Neural cell (in vitro differentiated cells): ENCODE measurements at regions not wholly inside any gene's neighbourhood (a gene's known extent, or its start where the extent isn't known, plus 50 kb on each side); places are given as distances from the start of the nearest gene placed in this dataset.

Source experiments
- H2AFZ ChIP-seq: fragments of 200-600, 300-800 bp; sonication (generic), shearing (Covaris generic); 2 replicates; pipeline ENCODE4 v1.6.0; 2014; ENCODE audit warnings: low read depth, mild to moderate bottlenecking, antibody characterized with exemption, low read length, moderate library complexity
- H3F3A ChIP-seq: fragments of 200-600 bp; shearing (Covaris generic); 2 replicates; pipeline ENCODE4 v1.6.1; 2016; ENCODE audit warnings: mild to moderate bottlenecking, moderate library complexity, mixed read lengths, antibody characterized with exemption, low read length; ENCODE audit not compliant: insufficient read depth, poor library complexity, severe bottlenecking
- H3K27ac ChIP-seq: fragments of 200-600, 300-800 bp; sonication (generic), shearing (Covaris generic); 2 replicates; pipeline ENCODE4 v1.5.1; 2014; ENCODE audit warnings: mild to moderate bottlenecking, low read length, moderate library complexity
- H3K27me3 ChIP-seq: fragments of 300-800, 200-600 bp; sonication (generic), shearing (Covaris generic); 2 replicates; pipeline ENCODE4 v1.6.0; 2014; ENCODE audit warnings: mild to moderate bottlenecking, low read depth, low read length, moderate library complexity; ENCODE audit not compliant: insufficient read depth
- H3K36me3 ChIP-seq: fragments of 300-800, 200-600 bp; sonication (generic), shearing (Covaris generic); 2 replicates; pipeline ENCODE4 v1.5.1; 2014; ENCODE audit warnings: mild to moderate bottlenecking, antibody characterized with exemption, low read length, moderate library complexity; ENCODE audit not compliant: insufficient read depth
- H3K4me2 ChIP-seq: fragments of 300-800, 200-600 bp; sonication (generic), shearing (Covaris generic); 2 replicates; pipeline ENCODE4 v1.6.0; 2014; ENCODE audit warnings: mild to moderate bottlenecking, low read length
- H3K4me3 ChIP-seq: fragments of 300-800, 200-600 bp; sonication (generic), shearing (Covaris generic); 2 replicates; pipeline ENCODE4 v1.5.1; 2014; ENCODE audit warnings: mild to moderate bottlenecking, low read length, moderate library complexity
- H3K79me2 ChIP-seq: fragments of 200-600 bp; shearing (Covaris generic); replicated peaks from 2 replicates; pipeline ENCODE4 v1.6.0; 2014; ENCODE audit warnings: mild to moderate bottlenecking, low read length, moderate library complexity; ENCODE audit not compliant: insufficient read depth
- H3K9ac ChIP-seq: fragments of 300-800, 200-600 bp; sonication (generic), shearing (Covaris generic); 2 replicates; pipeline ENCODE4 v1.6.1; 2016; ENCODE audit warnings: mild to moderate bottlenecking, low read length, mixed read lengths
- H3K9me2 ChIP-seq: fragments of 200-600 bp; shearing (Covaris generic); 2 replicates; pipeline ENCODE4 v1.6.1; 2016; ENCODE audit warnings: mild to moderate bottlenecking, low read length, mixed read lengths; ENCODE audit not compliant: insufficient read depth
- H3K9me3 ChIP-seq: fragments of 200-600, 300-800 bp; sonication (generic), shearing (Covaris generic); 2 replicates; pipeline ENCODE4 v1.6.1; 2016; ENCODE audit warnings: mild to moderate bottlenecking, mixed run types, low read length, moderate library complexity, mixed read lengths
- H4K20me1 ChIP-seq: fragments of 200-600 bp; shearing (Covaris generic); 2 replicates; pipeline ENCODE4 v1.6.1; 2016; ENCODE audit warnings: mild to moderate bottlenecking, mixed run types; ENCODE audit not compliant: insufficient read depth
- CTCF ChIP-seq: fragments of 450-650 bp; IDR thresholded peaks from 2 replicates; pipeline ENCODE4 v1.5.1; 2014; ENCODE audit warnings: antibody characterized with exemption, mild to moderate bottlenecking, moderate library complexity; ENCODE audit not compliant: poor library complexity, severe bottlenecking
- EP300 ChIP-seq: fragments of 450-650 bp; conservative IDR thresholded peaks from 2 replicates; pipeline ENCODE4 v1.6.1; 2014; ENCODE audit warnings: antibody characterized with exemption, mild to moderate bottlenecking, moderate library complexity; ENCODE audit not compliant: poor library complexity, severe bottlenecking
- EZH2 ChIP-seq: fragments of 200-600, 300-800 bp; shearing (Covaris generic), sonication (generic); IDR thresholded peaks from 2 replicates; pipeline ENCODE4 v1.6.1; 2014; ENCODE audit warnings: antibody characterized with exemption, low read length, borderline replicate concordance, mild to moderate bottlenecking; ENCODE audit not compliant: insufficient read depth, poor library complexity, severe bottlenecking
- MXI1 ChIP-seq: fragments of 450-650 bp; conservative IDR thresholded peaks from 2 replicates; pipeline ENCODE4 v1.6.1; 2014; ENCODE audit warnings: antibody characterized with exemption, mild to moderate bottlenecking; ENCODE audit not compliant: poor library complexity, severe bottlenecking
- POLR2AphosphoS5 ChIP-seq: IDR thresholded peaks from 2 replicates; pipeline ENCODE4 v1.6.1; 2012
- RAD21 ChIP-seq: fragments of 450-650 bp; conservative IDR thresholded peaks from 2 replicates; pipeline ENCODE4 v1.6.1; 2014; ENCODE audit warnings: antibody characterized with exemption, mild to moderate bottlenecking, moderate library complexity
- REST ChIP-seq: IDR thresholded peaks from 2 replicates; pipeline ENCODE4 v1.6.1; 2012; ENCODE audit warnings: borderline replicate concordance
- SMC3 ChIP-seq: fragments of 450-650 bp; conservative IDR thresholded peaks from 2 replicates; pipeline ENCODE4 v1.6.1; 2014; ENCODE audit warnings: antibody characterized with exemption, mild to moderate bottlenecking, moderate library complexity; ENCODE audit not compliant: poor library complexity
- TAF1 ChIP-seq: IDR thresholded peaks from 2 replicates; pipeline ENCODE4 v1.6.1; 2012; ENCODE audit warnings: low read depth

- Histone ChIP-seq H3K4me2 (no peak overlapping the region), H3K4me3 (no peak overlapping the region), H4K20me1 (no peaks in the 10 kb centered on the region), H3K9me3 (no peaks in the 10 kb centered on the region), H3K36me3 (no peaks in the 10 kb centered on the region), H3K79me2 (no peaks in the 10 kb centered on the region), H3K9ac (no peak overlapping the region), H2AFZ (no peak overlapping the region), H3K27me3 (no peaks in the 10 kb centered on the region), H3K27ac (no peak overlapping the region), H3F3A (no peaks in the 10 kb centered on the region), H3K9me2 (no peaks in the 10 kb centered on the region)
- TF ChIP-seq REST: no peak
- no peak for TF ChIP-seq TAF1
- no peak for TF ChIP-seq MXI1
- TF ChIP-seq SMC3: no peak
- TF ChIP-seq EZH2: no peak
- no peak for TF ChIP-seq CTCF
- no peak for TF ChIP-seq POLR2AphosphoS5
- TF ChIP-seq RAD21: no peak
- no peak for TF ChIP-seq EP300
Measured at GRCh38 chr13:26976313-26976712, 195.3 kb downstream of the USP12 start.

GRCh38 chr13:26973946-26974345 is 197.7 kb downstream of the USP12 start:
- H2AFZ ChIP-seq: no peak overlapping the region
- H3K4me2 ChIP-seq: no peak overlapping the region
- no peaks in the 10 kb centered on the region for H3K79me2 ChIP-seq
- no peak overlapping the region for H3K9ac ChIP-seq
- H4K20me1 ChIP-seq: no peaks in the 10 kb centered on the region
- H3K27ac ChIP-seq: no peak overlapping the region
- no peaks in the 10 kb centered on the region for H3K9me3 ChIP-seq
- no peaks in the 10 kb centered on the region for H3K9me2 ChIP-seq
- no peaks in the 10 kb centered on the region for H3K27me3 ChIP-seq
- H3F3A ChIP-seq: no peaks in the 10 kb centered on the region
- no peak for TF ChIP-seq SMC3
- TF ChIP-seq TAF1: no peak
- TF ChIP-seq POLR2AphosphoS5: no peak
- TF ChIP-seq REST: no peak
- TF ChIP-seq EZH2: no peak
- TF ChIP-seq MXI1: no peak
- TF ChIP-seq EP300: no peak
- TF ChIP-seq CTCF: no peak
- TF ChIP-seq RAD21: no peak
- H3K4me3 ChIP-seq: no peak overlapping the region
- no peaks in the 10 kb centered on the region for H3K36me3 ChIP-seq
